HEK293 (cell line): ENCODE measurements at regions not wholly inside any gene's neighbourhood (a gene's known extent, or its start where the extent isn't known, plus 50 kb on each side); places are given as distances from the start of the nearest gene placed in this dataset.

Experiments
- CTCF ChIA-PET: fragments of 350-600 bp; formaldehyde crosslinking; extraction: SDS; loops from one replicate; lab custom pipeline; 2021; ENCODE audit warnings: antibody characterized with exemption; lab: Yijun Ruan, JAX
- POLR2A ChIA-PET: fragments of 300-600 bp; formaldehyde crosslinking; extraction: SDS; loops from one replicate; lab custom pipeline; 2020; ENCODE audit warnings: antibody characterized with exemption, inconsistent platforms; lab: Yijun Ruan, JAX
- H3K27ac ChIP-seq: fragments of 200-500 bp; sonication (Bioruptor generic); 2 replicates; pipeline ENCODE4 v1.5.1; 2014; ENCODE audit warnings: low read depth, low read length, control low read depth, inconsistent platforms; ENCODE audit errors: extremely low read depth
- H3K36me3 ChIP-seq, 2 experiments: fragments of 200-500 bp in 1 of 2; sonication (Bioruptor generic) in 1 of 2; 1 replicate in 1 of 2; 2 replicates in 1 of 2; pipeline ENCODE4 v1.5.1; 2014 to 2017; ENCODE audit warnings: inconsistent platforms in 2 of 2, low read length in 2 of 2; ENCODE audit not compliant: control insufficient read depth in 2 of 2, insufficient read depth in 1 of 2
- H3K4me1 ChIP-seq: fragments of 200-500 bp; sonication (Bioruptor generic); 2 replicates; pipeline ENCODE4 v1.5.1; 2014; ENCODE audit warnings: mild to moderate bottlenecking, low read length, inconsistent platforms; ENCODE audit not compliant: control insufficient read depth, insufficient read depth
- H3K4me3 ChIP-seq: 2 replicates; pipeline ENCODE4 v1.5.1; 2011; ENCODE audit warnings: low read depth, mild to moderate bottlenecking, control low read depth, low read length, moderate library complexity
- H3K9me3 ChIP-seq: fragments of 200-500 bp; sonication (Bioruptor generic); 2 replicates; pipeline ENCODE4 v1.5.1; 2014; ENCODE audit warnings: low read depth, low read length, inconsistent platforms; ENCODE audit not compliant: control insufficient read depth, insufficient read depth
- GLI4 ChIP-seq: fragments of 450-650 bp; formaldehyde crosslinking; IDR thresholded peaks from 2 replicates; pipeline ENCODE4 v1.5.1; 2016; ENCODE audit warnings: missing biosample characterization, missing genetic modification characterization
- HOXA7 ChIP-seq: sonication (generic); formaldehyde crosslinking; IDR thresholded peaks from 2 replicates; pipeline ENCODE4 v1.8.1; 2022; ENCODE audit warnings: missing genetic modification reagents, borderline replicate concordance
- KLF10 ChIP-seq: fragments of 450-650 bp; IDR thresholded peaks from 2 replicates; pipeline ENCODE4 v1.5.1; 2018; ENCODE audit warnings: missing biosample characterization, mild to moderate bottlenecking, missing genetic modification characterization
- REPIN1 ChIP-seq: fragments of 450-650 bp; formaldehyde crosslinking; IDR thresholded peaks from 2 replicates; pipeline ENCODE4 v1.5.1; 2017; ENCODE audit warnings: missing biosample characterization, missing genetic modification characterization, low read depth
- SCRT2 ChIP-seq: fragments of 450-650 bp; formaldehyde crosslinking; IDR thresholded peaks from 2 replicates; pipeline ENCODE4 v1.5.1; 2016; ENCODE audit warnings: missing biosample characterization, missing genetic modification characterization
- TCF7L2 ChIP-seq: IDR thresholded peaks from 2 replicates; pipeline ENCODE4 v1.6.1; 2011; ENCODE audit warnings: low read depth, mild to moderate bottlenecking, inconsistent platforms, low read length, moderate library complexity, borderline replicate concordance
- YY1 ChIP-seq: fragments of 450-650 bp; formaldehyde crosslinking; IDR thresholded peaks from 2 replicates; pipeline ENCODE4 v1.5.1; 2018; ENCODE audit warnings: missing biosample characterization, missing genetic modification characterization
- ZBTB1 ChIP-seq: fragments of 450-650 bp; formaldehyde crosslinking; IDR thresholded peaks from 2 replicates; pipeline ENCODE4 v1.5.1; 2016; ENCODE audit warnings: missing biosample characterization, missing genetic modification characterization
- ZFP69B ChIP-seq: fragments of 450-650 bp; formaldehyde crosslinking; IDR thresholded peaks from 2 replicates; pipeline ENCODE4 v1.5.1; 2016; ENCODE audit warnings: missing biosample characterization, missing genetic modification characterization
- ZNF175 ChIP-seq: fragments of 450-650 bp; formaldehyde crosslinking; IDR thresholded peaks from 2 replicates; pipeline ENCODE4 v1.5.1; 2016; ENCODE audit warnings: missing biosample characterization, missing genetic modification characterization
- ZNF214 ChIP-seq: fragments of 450-650 bp; formaldehyde crosslinking; IDR thresholded peaks from 2 replicates; pipeline ENCODE4 v1.5.1; 2017; ENCODE audit warnings: missing biosample characterization, mild to moderate bottlenecking, missing genetic modification characterization, borderline replicate concordance
- ZNF274 ChIP-seq, 2 experiments: fragments of 200-500 bp in 1 of 2; fragments of 450-650 bp in 1 of 2; sonication (Bioruptor generic) in 1 of 2; formaldehyde crosslinking in 1 of 2; IDR thresholded peaks; 2 replicates each; pipeline versions ENCODE4 v1.5.1 to v1.6.1; 2014 to 2016; ENCODE audit warnings: borderline replicate concordance in 1 of 2, inconsistent platforms in 1 of 2, low read length in 1 of 2, missing biosample characterization in 1 of 2, missing genetic modification characterization in 1 of 2
- ZNF341 ChIP-seq: fragments of 450-650 bp; formaldehyde crosslinking; IDR thresholded peaks from 2 replicates; pipeline ENCODE4; 2016; ENCODE audit warnings: low read depth, missing biosample characterization, missing genetic modification characterization
- ZNF423 ChIP-seq: fragments of 450-650 bp; formaldehyde crosslinking; IDR thresholded peaks from 2 replicates; pipeline ENCODE4 v1.5.1; 2016; ENCODE audit warnings: missing biosample characterization, missing genetic modification characterization
- ZNF426 ChIP-seq: fragments of 450-650 bp; formaldehyde crosslinking; IDR thresholded peaks from 2 replicates; pipeline ENCODE4 v1.5.1; 2017; ENCODE audit warnings: missing biosample characterization, missing genetic modification characterization, mild to moderate bottlenecking, inconsistent platforms, moderate library complexity
- ZNF548 ChIP-seq: fragments of 450-650 bp; formaldehyde crosslinking; IDR thresholded peaks from 2 replicates; pipeline ENCODE4 v1.5.1; 2016; ENCODE audit warnings: missing biosample characterization, missing genetic modification characterization
- ZNF654 ChIP-seq: fragments of 450-650 bp; formaldehyde crosslinking; IDR thresholded peaks from 2 replicates; pipeline ENCODE4 v1.5.1; 2016; ENCODE audit warnings: low read depth, missing biosample characterization, missing genetic modification characterization
- ZNF76 ChIP-seq: fragments of 450-650 bp; formaldehyde crosslinking; IDR thresholded peaks from 2 replicates; pipeline ENCODE4; 2016; ENCODE audit warnings: low read depth, missing biosample characterization, missing genetic modification characterization, borderline replicate concordance
- ZSCAN16 ChIP-seq: fragments of 450-650 bp; formaldehyde crosslinking; IDR thresholded peaks from 2 replicates; pipeline ENCODE4 v1.5.1; 2016; ENCODE audit warnings: missing biosample characterization, missing genetic modification characterization
- TF ChIP-seq, protein P1 (sequence below): fragments of 450-650 bp; formaldehyde crosslinking; IDR thresholded peaks from 2 replicates; pipeline ENCODE4 v1.5.0; 2017; ENCODE audit warnings: missing biosample characterization, missing genetic modification characterization, borderline replicate concordance

DNA sequence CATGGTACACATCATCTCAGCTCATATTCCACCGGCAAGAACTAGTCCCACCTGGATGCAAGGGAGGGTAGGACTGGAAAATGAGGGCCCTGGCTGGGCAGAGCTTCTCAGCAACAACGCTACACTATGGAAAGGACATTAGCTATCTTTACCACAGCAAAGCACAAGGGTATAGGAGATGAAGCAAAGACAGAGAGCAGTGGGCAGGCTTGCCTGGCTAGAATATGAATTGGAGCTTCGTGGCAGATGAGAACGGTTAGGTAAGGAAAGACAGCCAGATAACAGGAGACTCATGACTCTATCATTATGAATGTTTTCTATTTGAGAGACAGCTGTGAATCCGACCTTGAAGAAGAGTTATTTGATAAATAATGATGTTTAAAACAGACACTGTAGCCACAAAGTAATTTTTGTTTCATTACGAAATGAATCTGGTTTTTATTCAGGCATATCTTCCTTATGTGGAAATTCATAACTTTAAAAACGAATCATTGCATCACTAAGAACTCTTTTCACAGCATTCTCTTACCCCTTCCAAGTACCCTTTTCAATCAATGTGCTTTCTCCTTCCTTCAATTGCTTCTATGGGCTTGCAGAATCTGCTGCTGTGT is 59.1 kb upstream of the PCED1B start:
- no peak overlapping the region for H3K27ac ChIP-seq
- ChIA-PET CTCF (interaction anchor here (0.6 to 2.9 kb wide), 12 partner anchors 9 to 1257 kb away, joined by 3 to 15 read pairs (median 5); no protein-coding TSS in a partner anchor), POLR2A (no interaction called here)

DNA sequence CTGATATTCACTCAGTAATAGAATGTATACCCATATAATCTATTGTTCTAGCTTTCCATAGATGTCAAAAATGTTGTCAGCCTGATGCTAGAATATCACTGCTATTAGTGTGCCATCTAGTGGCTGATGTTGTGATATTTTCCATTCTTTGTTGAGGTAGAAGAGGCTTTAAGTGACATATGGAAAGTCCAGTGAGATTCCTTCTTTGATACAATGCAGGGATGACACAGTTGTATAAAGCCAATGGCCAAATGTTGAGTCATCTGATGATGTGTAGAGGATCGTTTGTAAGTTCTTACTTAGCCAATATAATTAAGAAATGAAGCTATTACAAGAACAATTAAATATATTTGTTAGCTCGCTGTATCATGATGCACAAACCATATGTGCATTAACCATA is 58.1 kb upstream of the PCED1B start:
- Histone ChIP-seq H3K9me3 (no peaks in the 10 kb centered on the region), H3K27ac (no peak overlapping the region), H3K4me1 (no peaks in the 10 kb centered on the region), H3K4me3 (no peak overlapping the region), H3K36me3 (no peaks in the 10 kb centered on the region)
- POLR2A ChIA-PET: no interaction called here
- TF ChIP-seq ZNF654 (tag by site-specific recombination) (peak; percentile 85), ZNF175 (tag by site-specific recombination) (no peak), SCRT2 (tag by site-specific recombination) (0 out of 2 replicates have a peak, but pooled peaks have one; percentile 52)
- CTCF ChIA-PET: interaction anchor here (0.6 to 2.9 kb wide), 38 partner anchors 10 to 1389 kb away, joined by 3 to 15 read pairs (median 4); no protein-coding TSS in a partner anchor

More for the DNA sequence above, 59.1 kb upstream of the PCED1B start:
- TF ChIP-seq ZNF214: no peak
- TF ChIP-seq TCF7L2: no peak
- TF ChIP-seq REPIN1 (tag by site-specific recombination): no peak
- no peak for TF ChIP-seq ZBTB1 (tag by site-specific recombination)
- TF ChIP-seq, protein P1, sequence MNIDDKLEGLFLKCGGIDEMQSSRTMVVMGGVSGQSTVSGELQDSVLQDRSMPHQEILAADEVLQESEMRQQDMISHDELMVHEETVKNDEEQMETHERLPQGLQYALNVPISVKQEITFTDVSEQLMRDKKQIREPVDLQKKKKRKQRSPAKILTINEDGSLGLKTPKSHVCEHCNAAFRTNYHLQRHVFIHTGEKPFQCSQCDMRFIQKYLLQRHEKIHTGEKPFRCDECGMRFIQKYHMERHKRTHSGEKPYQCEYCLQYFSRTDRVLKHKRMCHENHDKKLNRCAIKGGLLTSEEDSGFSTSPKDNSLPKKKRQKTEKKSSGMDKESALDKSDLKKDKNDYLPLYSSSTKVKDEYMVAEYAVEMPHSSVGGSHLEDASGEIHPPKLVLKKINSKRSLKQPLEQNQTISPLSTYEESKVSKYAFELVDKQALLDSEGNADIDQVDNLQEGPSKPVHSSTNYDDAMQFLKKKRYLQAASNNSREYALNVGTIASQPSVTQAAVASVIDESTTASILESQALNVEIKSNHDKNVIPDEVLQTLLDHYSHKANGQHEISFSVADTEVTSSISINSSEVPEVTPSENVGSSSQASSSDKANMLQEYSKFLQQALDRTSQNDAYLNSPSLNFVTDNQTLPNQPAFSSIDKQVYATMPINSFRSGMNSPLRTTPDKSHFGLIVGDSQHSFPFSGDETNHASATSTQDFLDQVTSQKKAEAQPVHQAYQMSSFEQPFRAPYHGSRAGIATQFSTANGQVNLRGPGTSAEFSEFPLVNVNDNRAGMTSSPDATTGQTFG (tag by site-specific recombination): no peak
- TF ChIP-seq GLI4 (tag by site-specific recombination): no peak
- TF ChIP-seq ZNF548: no peak
- no peak for TF ChIP-seq KLF10
- no peak for TF ChIP-seq ZSCAN16 (tag by site-specific recombination)
- TF ChIP-seq ZNF426 (tag by site-specific recombination): no peak
- no peak for TF ChIP-seq YY1 (tag by site-specific recombination)
- TF ChIP-seq ZNF341 (tag by site-specific recombination): no peak
- no peaks in the 10 kb centered on the region for H3K4me1 ChIP-seq
- no peaks in the 10 kb centered on the region for H3K36me3 ChIP-seq
- no peak overlapping the region for H3K4me3 ChIP-seq
- no peaks in the 10 kb centered on the region for H3K9me3 ChIP-seq

DNA sequence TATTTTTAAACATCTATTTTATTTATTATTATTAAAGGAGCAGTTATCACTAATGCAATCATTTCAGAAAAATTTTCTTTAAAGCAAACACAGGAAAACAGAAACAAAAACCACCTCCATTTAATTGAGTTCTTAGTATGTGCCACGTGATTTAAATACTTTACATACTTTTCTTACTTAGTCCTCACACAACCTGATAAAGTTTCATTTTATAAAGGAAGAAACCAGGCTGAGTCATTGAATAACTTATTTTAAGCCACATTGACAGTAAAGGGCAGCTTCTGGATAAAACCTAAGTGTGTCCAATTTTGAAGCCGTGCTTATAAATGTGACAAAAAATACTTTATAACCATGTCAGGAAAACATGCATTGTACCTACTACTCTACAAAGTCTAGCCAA is 57.1 kb upstream of the PCED1B start:
- Histone ChIP-seq H3K4me1 (no peaks in the 10 kb centered on the region), H3K4me3 (no peak overlapping the region), H3K27ac (no peak overlapping the region), H3K36me3 (no peaks in the 10 kb centered on the region), H3K9me3 (no peaks in the 10 kb centered on the region)
- POLR2A ChIA-PET: no interaction called here
- TF ChIP-seq ZFP69B (no peak), ZNF274 (IDR thresholded peaks at IDR 0.05; ENCODE audit: low read length) (no peak), ZNF274 (tag by site-specific recombination; IDR thresholded peaks at IDR 0.05; ENCODE audit: borderline replicate concordance) (no peak), ZNF76 (tag by site-specific recombination) (no peak), ZNF423 (tag by site-specific recombination) (no peak), HOXA7 (CRISPR knock-in tag) (no peak)
- CTCF ChIA-PET: interaction anchor here (0.5 to 2.0 kb wide), 9 partner anchors 10 to 720 kb away, joined by 3 to 7 read pairs (median 4); no protein-coding TSS in a partner anchor
